Ascending aorta (tissue), 2 donors: ENCODE measurements at regions not wholly inside any gene's neighbourhood (a gene's known extent, or its start where the extent isn't known, plus 50 kb on each side); places are given as distances from the start of the nearest gene placed in this dataset.
"Not testable (repeated sequence)": the region's sequence is repeated elsewhere in the genome, so short reads cannot be mapped to it uniquely, and the experiment has no call there.

Source experiments
- DNase-seq, 2 donors: peaks; one replicate each; pipeline ENCODE4 v3.0.0-alpha.2; 2019; ENCODE audit warnings: low spot score in 2 of 2
- H3K27ac ChIP-seq, 2 donors: fragments of 200-600 bp; sonication (generic); one replicate each; pipeline ENCODE4 v1.5.1; 2016 to 2017; ENCODE audit warnings: mild to moderate bottlenecking in 1 of 2
- H3K27me3 ChIP-seq: fragments of 200-600 bp; sonication (generic); one replicate; pipeline ENCODE4 v1.5.1; 2017
- H3K36me3 ChIP-seq, 2 donors: fragments of 200-600 bp; sonication (generic); one replicate each; pipeline ENCODE4 v1.5.1; 2016
- H3K4me1 ChIP-seq, 2 donors: fragments of 200-600 bp; sonication (generic); one replicate each; pipeline ENCODE4 v1.5.1; 2016 to 2017; ENCODE audit warnings: mild to moderate bottlenecking in 1 of 2
- H3K4me3 ChIP-seq, 2 donors: fragments of 200-600 bp; sonication (generic); one replicate each; pipeline ENCODE4 v1.5.1; 2016 to 2017; ENCODE audit warnings: mild to moderate bottlenecking in 1 of 2
- H3K9me3 ChIP-seq, 2 donors: fragments of 200-600 bp; sonication (generic); one replicate each; pipeline ENCODE4 v1.5.1; 2016
- intact Hi-C: fragments of 100-400 bp; cut with DNase I; formaldehyde crosslinking; loops from one replicate; pipeline ENCODE4 v1.15.1; 2023
- TF ChIP-seq, protein P1 (sequence below), 3 experiments: fragments of 200-600 bp in 2 of 3; fragments of 450-650 bp in 1 of 3; sonication (generic) in 2 of 3; IDR thresholded peaks; one replicate each; pipeline ENCODE4 v1.5.1; 2016 to 2019; ENCODE audit warnings: antibody characterized with exemption in 3 of 3, mild to moderate bottlenecking in 1 of 3, moderate library complexity in 1 of 3

DNA sequence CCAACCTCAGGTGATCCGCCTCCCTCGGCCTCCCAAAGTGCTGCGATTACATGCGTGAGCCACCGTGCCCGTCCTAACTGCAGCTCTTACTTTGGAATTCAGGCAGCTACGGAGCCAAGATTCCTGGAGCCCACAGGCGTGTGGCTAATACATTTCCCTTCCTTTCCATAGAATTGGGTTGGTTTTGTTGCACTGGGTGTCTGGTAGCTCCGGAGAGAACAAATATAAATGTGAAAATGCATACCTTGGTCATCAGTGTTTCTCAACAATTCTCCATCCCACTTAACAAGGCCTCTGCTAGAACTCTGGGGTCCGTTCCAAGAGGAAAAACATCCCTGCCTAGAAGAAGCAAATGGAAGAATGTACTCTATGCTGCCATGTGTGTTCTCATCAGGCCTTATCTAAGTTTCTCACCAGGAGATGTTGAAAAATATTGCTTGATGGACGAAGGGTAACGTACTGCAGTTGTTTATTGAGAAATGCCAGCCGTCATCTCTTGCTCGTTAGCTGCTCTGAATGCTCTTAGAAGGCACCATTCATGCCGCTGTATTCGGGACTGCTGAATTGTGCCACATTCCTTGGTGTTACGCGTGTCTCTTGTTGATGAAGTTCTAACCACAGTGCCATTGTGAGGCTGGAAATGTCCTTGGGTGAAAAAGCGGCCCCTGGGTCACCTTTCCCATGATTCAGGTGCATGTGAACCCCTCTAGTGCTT is 50.5 kb upstream of the CD99 start:
- no peaks in the 10 kb centered on the region for H3K4me1 ChIP-seq
- TF ChIP-seq, protein P1, sequence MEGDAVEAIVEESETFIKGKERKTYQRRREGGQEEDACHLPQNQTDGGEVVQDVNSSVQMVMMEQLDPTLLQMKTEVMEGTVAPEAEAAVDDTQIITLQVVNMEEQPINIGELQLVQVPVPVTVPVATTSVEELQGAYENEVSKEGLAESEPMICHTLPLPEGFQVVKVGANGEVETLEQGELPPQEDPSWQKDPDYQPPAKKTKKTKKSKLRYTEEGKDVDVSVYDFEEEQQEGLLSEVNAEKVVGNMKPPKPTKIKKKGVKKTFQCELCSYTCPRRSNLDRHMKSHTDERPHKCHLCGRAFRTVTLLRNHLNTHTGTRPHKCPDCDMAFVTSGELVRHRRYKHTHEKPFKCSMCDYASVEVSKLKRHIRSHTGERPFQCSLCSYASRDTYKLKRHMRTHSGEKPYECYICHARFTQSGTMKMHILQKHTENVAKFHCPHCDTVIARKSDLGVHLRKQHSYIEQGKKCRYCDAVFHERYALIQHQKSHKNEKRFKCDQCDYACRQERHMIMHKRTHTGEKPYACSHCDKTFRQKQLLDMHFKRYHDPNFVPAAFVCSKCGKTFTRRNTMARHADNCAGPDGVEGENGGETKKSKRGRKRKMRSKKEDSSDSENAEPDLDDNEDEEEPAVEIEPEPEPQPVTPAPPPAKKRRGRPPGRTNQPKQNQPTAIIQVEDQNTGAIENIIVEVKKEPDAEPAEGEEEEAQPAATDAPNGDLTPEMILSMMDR (IDR thresholded peaks at IDR 0.05) = no peak
- no peak for DNase-seq
- H3K9me3 ChIP-seq = no peaks in the 10 kb centered on the region
- H3K36me3 ChIP-seq = peaks cover 4 to 10% of the 10 kb centered on the region in 2 donors
- intact Hi-C loops = no loop called here
- H3K27me3 ChIP-seq = no peaks in the 10 kb centered on the region
- no peak overlapping the region for H3K4me3 ChIP-seq
- H3K27ac ChIP-seq = no peak overlapping the region

DNA sequence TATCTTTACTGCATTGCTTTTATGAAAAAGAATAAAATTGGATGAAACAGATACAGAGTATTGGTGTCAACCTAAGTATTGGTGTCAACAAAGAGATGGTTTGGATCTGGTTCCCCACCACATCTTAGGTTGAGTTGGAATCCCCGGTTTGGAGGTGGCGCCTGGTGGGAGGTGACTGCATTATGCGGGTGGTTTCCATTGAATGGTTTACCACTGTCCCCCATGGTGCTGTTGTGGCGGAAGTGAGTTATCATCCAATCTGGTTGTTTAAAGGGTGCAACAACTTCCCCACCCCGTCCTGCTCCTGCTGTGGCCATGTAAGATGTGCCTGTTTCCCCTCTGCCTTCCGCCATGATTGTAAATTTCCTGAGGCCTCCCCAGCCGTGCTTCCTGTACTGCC is 52.8 kb upstream of the CD99 start:
- Histone ChIP-seq H3K4me3 (no peak overlapping the region), H3K4me1 (no peaks in the 10 kb centered on the region), H3K27ac (no peak overlapping the region), H3K9me3 (no peaks in the 10 kb centered on the region), H3K27me3 (no peaks in the 10 kb centered on the region), H3K36me3 (peaks cover 4 to 10% of the 10 kb centered on the region in 2 donors)
- DNase-seq = no peak
- TF ChIP-seq, protein P1 (IDR thresholded peaks at IDR 0.05) = no peak
- intact Hi-C loops = no loop called here

GRCh38 chrX:2635342-2635741 is 55.8 kb upstream of the CD99 start:
- TF ChIP-seq, protein P1 (IDR thresholded peaks at IDR 0.05) = no peak
- H3K27me3 ChIP-seq = no peaks in the 10 kb centered on the region
- H3K9me3 ChIP-seq = no peaks in the 10 kb centered on the region
- no peak overlapping the region for H3K4me3 ChIP-seq
- H3K4me1 ChIP-seq = no peaks in the 10 kb centered on the region
- H3K36me3 ChIP-seq = peaks cover 2 to 4% of the 10 kb centered on the region in 2 donors
- H3K27ac ChIP-seq = no peak overlapping the region
- no peak for DNase-seq
- intact Hi-C loops = no loop called here

GRCh38 chrX:2632533-2633504 is 58.3 kb upstream of the CD99 start:
- H3K9me3 ChIP-seq = peaks cover 0 to 4% of the 10 kb centered on the region in 2 donors
- TF ChIP-seq, protein P1 (IDR thresholded peaks at IDR 0.05) = no peak
- peaks cover 7 to 20% of the 10 kb centered on the region in 2 donors for H3K36me3 ChIP-seq
- H3K27ac ChIP-seq = no peak overlapping the region
- H3K4me3 ChIP-seq = no peak overlapping the region
- no peaks in the 10 kb centered on the region for H3K27me3 ChIP-seq
- intact Hi-C loops = no loop called here
- DNase-seq = no peak
- H3K4me1 ChIP-seq = no peaks in the 10 kb centered on the region

GRCh38 chrX:2631743-2632532 is 59.2 kb upstream of the CD99 start:
- Histone ChIP-seq H3K9me3 (peaks cover 0 to 4% of the 10 kb centered on the region in 2 donors), H3K4me3 (no peak overlapping the region), H3K27me3 (no peaks in the 10 kb centered on the region), H3K36me3 (peaks cover 7 to 21% of the 10 kb centered on the region in 2 donors), H3K27ac (no peak overlapping the region), H3K4me1 (no peaks in the 10 kb centered on the region)
- TF ChIP-seq, protein P1 (IDR thresholded peaks at IDR 0.05) = no peak
- no peak for DNase-seq
- intact Hi-C loops = no loop called here

GRCh38 chrX:2630935-2631742 is 60.0 kb upstream of the CD99 start:
- H3K9me3 ChIP-seq, H3K4me3 ChIP-seq, intact Hi-C loops, DNase-seq, H3K4me1 ChIP-seq, H3K27ac ChIP-seq, H3K27me3 ChIP-seq: not testable (repeated sequence)
- H3K36me3 ChIP-seq = peaks cover 10 to 24% of the 10 kb centered on the region in 2 donors
